ENCODE measurements at regions not wholly inside any gene's neighbourhood (a gene's known extent, or its start where the extent isn't known, plus 50 kb on each side); places are given as distances from the start of the nearest gene placed in this dataset.
"Not testable (repeated sequence)": the region's sequence is repeated elsewhere in the genome, so short reads cannot be mapped to it uniquely, and the experiment has no call there.

- not testable (repeated sequence) for H3K79me2 ChIP-seq (ENCODE audit: insufficient read depth, low read length); H3K9ac ChIP-seq (ENCODE audit: extremely low read depth, insufficient read length, low read length); H3K23me2 ChIP-seq (ENCODE audit: insufficient read length, low read depth, low read length, poor library complexity, severe bottlenecking); H3K14ac ChIP-seq (ENCODE audit: insufficient read depth, low read length); H3K4me3 Mint-ChIP-seq; H4K8ac ChIP-seq (replicated peaks; ENCODE audit: insufficient read length, low read depth, low read length); H2AK5ac ChIP-seq (ENCODE audit: insufficient read length, low read length); H3K27me3 ChIP-seq (ENCODE audit: insufficient read depth, low read length); H3K18ac ChIP-seq (ENCODE audit: insufficient read length, low read depth, low read length); H3K4me2 ChIP-seq (ENCODE audit: insufficient read depth, insufficient read length, low read length); H3K27ac Mint-ChIP-seq; H2AFZ ChIP-seq (ENCODE audit: low read length); H4K5ac ChIP-seq (ENCODE audit: insufficient read length, low read depth, low read length); H3K27ac ChIP-seq (ENCODE audit: insufficient read length, low read depth, low read length); H2BK5ac ChIP-seq (ENCODE audit: insufficient read length, low read length); H3K36me3 Mint-ChIP-seq (ENCODE audit: insufficient read depth in 1 of 3, low read depth in 3 of 3); H2BK15ac ChIP-seq (ENCODE audit: low read depth, low read length); H3K4me1 ChIP-seq (ENCODE audit: insufficient read depth, low read length); H3K79me1 ChIP-seq (ENCODE audit: insufficient read depth, low read depth, low read length, poor library complexity, severe bottlenecking); H2BK120ac ChIP-seq (ENCODE audit: low read depth, low read length, poor library complexity, severe bottlenecking); H3K4ac ChIP-seq (ENCODE audit: low read depth, low read length); H4K20me1 ChIP-seq (ENCODE audit: control insufficient read depth, insufficient read depth, insufficient read length); H3K23ac ChIP-seq (ENCODE audit: insufficient read length, low read depth, low read length); H3T11ph ChIP-seq (ENCODE audit: low read length); DNase-seq; H4K91ac ChIP-seq (ENCODE audit: insufficient read length, low read depth, low read length); H3K27me3 Mint-ChIP-seq (ENCODE audit: low read depth); H2BK12ac ChIP-seq (ENCODE audit: insufficient read length, low read depth, low read length); H3K4me1 Mint-ChIP-seq; H3K56ac ChIP-seq (ENCODE audit: insufficient read length, low read depth, low read length); H2BK20ac ChIP-seq (ENCODE audit: low read depth, low read length, poor library complexity, severe bottlenecking)
- H3K9me3 ChIP-seq (ENCODE audit: control insufficient read depth, low read depth, low read length) = peaks cover 12% of the 10 kb centered on the region
- no CpG with 5 or more reads among the region's 3 CpGs for WGBS (ENCODE audit: extremely low coverage, insufficient read length, low lambda C conversion rate)
- H3K9me3 Mint-ChIP-seq = peaks cover 72 to 76% of the 10 kb centered on the region in 2 experiments
Observed at GRCh38 chr21:13963259-13963658, 247.5 kb downstream of the LIPI start.

All from H9 (cell line).